HepG2 (cell line): ENCODE measurements at regions not wholly inside any gene's neighbourhood (a gene's known extent, or its start where the extent isn't known, plus 50 kb on each side); places are given as distances from the start of the nearest gene placed in this dataset.

ENCODE experiments used
- ATAC-seq: fragments of 200-7000 bp; cut with Tn5 transposase; 3 replicates; pipeline ENCODE4 v1.9.1; 2020; ENCODE audit warnings: mild to moderate bottlenecking, moderate library complexity
- BruUV-seq: library from RNA; stranded (reverse); fragments of 400-500 nt; replicated peaks from 2 replicates; lab custom pipeline; 2021; lab: Mats Ljungman, UMichigan
- CTCF ChIA-PET: fragments of 300-600 bp; formaldehyde crosslinking; extraction: SDS; loops from one replicate; lab custom pipeline; 2021; ENCODE audit warnings: low total read pairs, inconsistent platforms, low intra/inter-chr PET ratio; lab: Yijun Ruan, JAX
- POLR2A ChIA-PET: fragments of 350-600 bp; sonication (Branson Sonifier 250); formaldehyde crosslinking; loops from one replicate; lab custom pipeline; 2020; ENCODE audit warnings: antibody characterized with exemption, inconsistent platforms; lab: Yijun Ruan, JAX
- DNase-seq: peaks from one replicate; pipeline ENCODE4 v3.0.0-alpha.2; 2015; ENCODE audit warnings: low spot score
- FAIRE-seq: peaks from 3 replicates; lab custom pipeline; 2011; peaks lifted over from hg19 to GRCh38; lab: Jason Lieb, UNC
- H2AFZ ChIP-seq: one replicate; pipeline ENCODE4 v1.6.1; 2011; ENCODE audit warnings: low read length, inconsistent platforms
- H3K27ac ChIP-seq: fragments of 300-600 bp; 3 replicates; pipeline ENCODE4 v1.8.0; 2011; ENCODE audit warnings: mixed run types, mild to moderate bottlenecking, mixed read lengths, low read length, inconsistent platforms; ENCODE audit not compliant: insufficient read depth; ENCODE audit errors: extremely low read length
- H3K27me3 ChIP-seq, 2 experiments: fragments of 200-600 bp in 1 of 2; 2 replicates in 1 of 2; 3 replicates in 1 of 2; pipeline versions ENCODE4 v1.6.0 to v1.8.0; 2011; ENCODE audit warnings: low read length in 2 of 2, mild to moderate bottlenecking in 2 of 2, moderate library complexity in 2 of 2, inconsistent platforms in 1 of 2; ENCODE audit not compliant: insufficient read depth in 2 of 2, control insufficient read depth in 1 of 2
- H3K36me3 ChIP-seq, 2 experiments: fragments of 200-600 bp in 1 of 2; replicated peaks in 1 of 2; 2 replicates in 1 of 2; 3 replicates in 1 of 2; pipeline versions ENCODE4 v1.5.1 to v1.8.0; 2011; ENCODE audit warnings: low read length in 2 of 2, inconsistent platforms in 1 of 2; ENCODE audit not compliant: insufficient read depth in 2 of 2, control insufficient read depth in 1 of 2
- H3K4me1 ChIP-seq: 2 replicates; pipeline ENCODE4 v1.5.1; 2012; ENCODE audit warnings: low read length, inconsistent platforms; ENCODE audit not compliant: insufficient read depth
- H3K4me2 ChIP-seq: 2 replicates; pipeline ENCODE4 v1.6.0; 2011; ENCODE audit warnings: low read depth, low read length, inconsistent platforms
- H3K4me3 ChIP-seq, 3 experiments: fragments of 200-600 bp in 1 of 3; sonication (generic), shearing (Covaris generic) in 1 of 3; replicated peaks in 1 of 3; 2 replicates each; pipeline ENCODE4 v1.5.1; 2011 to 2016; ENCODE audit warnings: low read length in 3 of 3, inconsistent platforms in 2 of 3, low read depth in 2 of 3, mild to moderate bottlenecking in 2 of 3, control low read depth in 1 of 3, mixed read lengths in 1 of 3; ENCODE audit not compliant: insufficient read depth in 1 of 3
- H3K79me2 ChIP-seq: one replicate; pipeline ENCODE4 v1.6.1; 2011; ENCODE audit warnings: low read length, inconsistent platforms; ENCODE audit not compliant: insufficient read depth
- H3K9ac ChIP-seq: 2 replicates; pipeline ENCODE4 v1.6.0; 2011; ENCODE audit warnings: mild to moderate bottlenecking, low read depth, low read length, inconsistent platforms; ENCODE audit not compliant: insufficient read depth
- H3K9me3 ChIP-seq: 2 replicates; pipeline ENCODE4 v1.5.1; 2012; ENCODE audit warnings: mild to moderate bottlenecking, low read length
- H4K20me1 ChIP-seq: 2 replicates; pipeline ENCODE4 v1.6.0; 2011; ENCODE audit warnings: inconsistent platforms, mild to moderate bottlenecking, low read length, moderate library complexity; ENCODE audit not compliant: insufficient read depth
- ADNP ChIP-seq: sonication (generic); formaldehyde crosslinking; IDR thresholded peaks from 2 replicates; pipeline ENCODE4 v1.4.0; 2020; ENCODE audit warnings: missing genetic modification reagents
- KMT2B ChIP-seq: IDR thresholded peaks from 2 replicates; pipeline ENCODE4 v1.6.1; 2016; ENCODE audit warnings: missing genetic modification reagents, missing compliant biosample characterization
- MEIS1 ChIP-seq: sonication (generic); formaldehyde crosslinking; IDR thresholded peaks from 2 replicates; pipeline ENCODE4 v1.9.0; 2021; ENCODE audit warnings: mild to moderate bottlenecking, missing genetic modification reagents, moderate library complexity, borderline replicate concordance
- PHF5A ChIP-seq: IDR thresholded peaks from one replicate; pipeline ENCODE4 v1.6.1; 2018; ENCODE audit warnings: low read depth, missing genetic modification reagents; ENCODE audit not compliant: unreplicated experiment
- ZNF274 ChIP-seq: sonication (generic); formaldehyde crosslinking; IDR thresholded peaks from 2 replicates; pipeline ENCODE4 v1.5.1; 2020; ENCODE audit warnings: mild to moderate bottlenecking, missing genetic modification reagents
- WGBS: methylation state at CpG from one replicate; pipeline ENCODE4 v1.1.6; 2017; ENCODE audit warnings: low lambda C conversion rate; 5-methylcytosine and 5-hydroxymethylcytosine counted together
- in situ Hi-C: cut with HindIII; loops from 2 replicates; pipeline ENCODE4 v1.10.0; 2017; ENCODE audit warnings: low pct_unique_long_range_greater_than_20kb; ENCODE audit not compliant: extremely low pct_ligation_motif_present
- intact Hi-C: fragments of 100-400 bp; cut with micrococcal nuclease; formaldehyde crosslinking; loops from one replicate; pipeline ENCODE4 v1.10.0; 2022; ENCODE audit not compliant: unreplicated experiment
- TF ChIP-seq, protein P1 (sequence below): sonication (generic); formaldehyde crosslinking; IDR thresholded peaks from 2 replicates; pipeline ENCODE4 v1.4.0; 2020; ENCODE audit warnings: missing genetic modification reagents, mild to moderate bottlenecking, borderline replicate concordance

DNA sequence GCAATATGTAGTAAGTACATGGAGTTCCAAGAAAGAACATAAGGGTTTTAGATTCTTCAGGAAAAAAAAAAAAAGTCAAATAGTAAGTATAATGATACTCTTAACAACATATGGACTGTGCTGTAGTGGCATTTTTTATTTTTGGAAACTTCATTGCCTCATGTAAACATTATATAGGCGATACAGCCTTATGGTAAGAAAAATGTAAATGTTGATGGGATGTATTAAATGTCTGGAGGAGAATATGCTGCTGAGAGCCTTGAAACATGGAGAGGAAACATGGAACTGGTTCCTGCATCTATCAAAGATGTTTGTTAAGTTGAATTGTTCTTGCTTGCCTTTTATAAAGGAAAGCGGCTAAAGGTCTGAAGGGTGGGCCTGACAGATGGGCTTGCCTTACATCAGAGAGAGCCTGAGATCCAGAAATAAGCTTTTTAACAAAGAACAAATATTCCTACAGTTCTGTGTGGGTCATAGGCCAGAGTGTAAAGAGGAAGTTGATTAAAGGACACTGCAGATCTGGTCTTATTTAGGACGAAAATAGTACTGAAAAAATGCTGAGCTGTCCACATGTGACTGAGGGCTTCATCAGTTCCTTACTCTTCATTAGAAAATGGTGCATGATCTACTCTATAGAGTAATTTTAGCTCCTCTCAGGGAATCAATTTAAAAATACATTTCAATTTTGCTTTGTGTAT, 448.1 kb upstream of the DCN start:
- no peaks in the 10 kb centered on the region for H3K9me3 ChIP-seq
- CTCF ChIA-PET: no interaction called here
- TF ChIP-seq MEIS1 (no peak), PHF5A (CRISPR knock-in tag) (no peak), ADNP (no peak), KMT2B (CRISPR knock-in tag) (no peak), ZNF274 (CRISPR knock-in tag) (no peak)
- TF ChIP-seq, protein P1, sequence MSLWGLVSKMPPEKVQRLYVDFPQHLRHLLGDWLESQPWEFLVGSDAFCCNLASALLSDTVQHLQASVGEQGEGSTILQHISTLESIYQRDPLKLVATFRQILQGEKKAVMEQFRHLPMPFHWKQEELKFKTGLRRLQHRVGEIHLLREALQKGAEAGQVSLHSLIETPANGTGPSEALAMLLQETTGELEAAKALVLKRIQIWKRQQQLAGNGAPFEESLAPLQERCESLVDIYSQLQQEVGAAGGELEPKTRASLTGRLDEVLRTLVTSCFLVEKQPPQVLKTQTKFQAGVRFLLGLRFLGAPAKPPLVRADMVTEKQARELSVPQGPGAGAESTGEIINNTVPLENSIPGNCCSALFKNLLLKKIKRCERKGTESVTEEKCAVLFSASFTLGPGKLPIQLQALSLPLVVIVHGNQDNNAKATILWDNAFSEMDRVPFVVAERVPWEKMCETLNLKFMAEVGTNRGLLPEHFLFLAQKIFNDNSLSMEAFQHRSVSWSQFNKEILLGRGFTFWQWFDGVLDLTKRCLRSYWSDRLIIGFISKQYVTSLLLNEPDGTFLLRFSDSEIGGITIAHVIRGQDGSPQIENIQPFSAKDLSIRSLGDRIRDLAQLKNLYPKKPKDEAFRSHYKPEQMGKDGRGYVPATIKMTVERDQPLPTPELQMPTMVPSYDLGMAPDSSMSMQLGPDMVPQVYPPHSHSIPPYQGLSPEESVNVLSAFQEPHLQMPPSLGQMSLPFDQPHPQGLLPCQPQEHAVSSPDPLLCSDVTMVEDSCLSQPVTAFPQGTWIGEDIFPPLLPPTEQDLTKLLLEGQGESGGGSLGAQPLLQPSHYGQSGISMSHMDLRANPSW (CRISPR knock-in tag): no peak
- no peak overlapping the region for H3K4me2 ChIP-seq
- intact Hi-C loops (no loop called here), in situ Hi-C loops (no loop called here)
- no peak overlapping the region for H2AFZ ChIP-seq
- no peaks in the 10 kb centered on the region for H3K36me3 ChIP-seq
- WGBS: 2% methylated on average over 3 of the region's 3 CpGs
- H3K4me3 ChIP-seq: no peak overlapping the region
- DNase-seq (no peak), FAIRE-seq (no peak), ATAC-seq (no peak)
- no peaks in the 10 kb centered on the region for H4K20me1 ChIP-seq
- BruUV-seq: no TSS peak
- no peaks in the 10 kb centered on the region for H3K79me2 ChIP-seq
- no peak overlapping the region for H3K9ac ChIP-seq
- H3K27ac ChIP-seq: no peak overlapping the region
- H3K27me3 ChIP-seq: no peaks in the 10 kb centered on the region
- H3K4me1 ChIP-seq: no peaks in the 10 kb centered on the region
- POLR2A ChIA-PET: no interaction called here
